AG10803 (cell line): ENCODE measurements at regions not wholly inside any gene's neighbourhood (a gene's known extent, or its start where the extent isn't known, plus 50 kb on each side); places are given as distances from the start of the nearest gene placed in this dataset.
"Not testable (repeated sequence)": the region's sequence is repeated elsewhere in the genome, so short reads cannot be mapped to it uniquely, and the experiment has no call there.

Source experiments
- DNase-seq: peaks from one replicate; pipeline ENCODE4 v3.0.0; 2010; ENCODE audit warnings: low read depth
- H3K4me3 ChIP-seq: 2 replicates; pipeline ENCODE4 v1.5.1; 2011; ENCODE audit warnings: mild to moderate bottlenecking, low read length, control low read depth
- CTCF ChIP-seq: conservative IDR thresholded peaks from 2 replicates; pipeline ENCODE4 v1.5.1; 2011; ENCODE audit warnings: mild to moderate bottlenecking, low read length, control low read depth, inconsistent platforms

GRCh38 chr13:99734013-99734693 is 232.9 kb downstream of the TM9SF2 start:
- no peak overlapping the region for H3K4me3 ChIP-seq
- no peak for TF ChIP-seq CTCF
- no peak for DNase-seq

GRCh38 chr13:99733346-99733745 is 232.1 kb downstream of the TM9SF2 start:
- TF ChIP-seq CTCF, result no peak
- no peak for DNase-seq
- H3K4me3 ChIP-seq, result no peak overlapping the region

- no peak for TF ChIP-seq CTCF
- no peak overlapping the region for H3K4me3 ChIP-seq
- DNase-seq, result no peak
Measured at GRCh38 chr13:99731747-99732146, 230.5 kb downstream of the TM9SF2 start.

- H3K4me3 ChIP-seq, result no peak overlapping the region
- no peak for TF ChIP-seq CTCF
- no peak for DNase-seq
Measured at GRCh38 chr13:99730403-99730802, 229.1 kb downstream of the TM9SF2 start.

GRCh38 chr13:99729745-99730144 is 228.5 kb downstream of the TM9SF2 start:
- no peak for DNase-seq
- H3K4me3 ChIP-seq, result no peak overlapping the region
- no peak for TF ChIP-seq CTCF

GRCh38 chr13:99727651-99728050 is 226.4 kb downstream of the TM9SF2 start:
- DNase-seq, H3K4me3 ChIP-seq: not testable (repeated sequence)

- H3K4me3 ChIP-seq, result no peak overlapping the region
- no peak for TF ChIP-seq CTCF
- DNase-seq, result no peak
Measured at GRCh38 chr13:99726282-99726894, 225.1 kb downstream of the TM9SF2 start.
